Tibial artery (tissue), 4 donors: ENCODE measurements at regions not wholly inside any gene's neighbourhood (a gene's known extent, or its start where the extent isn't known, plus 50 kb on each side); places are given as distances from the start of the nearest gene placed in this dataset.

Experiments
- DNase-seq, 2 donors: peaks; one replicate each; pipeline ENCODE4 v3.0.0-alpha.2; 2019
- H3K27ac ChIP-seq, 2 donors: fragments of 200-600 bp; sonication (generic) in 1 of 2; 1 replicate in 1 of 2; 2 replicates in 1 of 2; pipeline ENCODE4 v1.5.1; 2018 to 2019; ENCODE audit warnings: mild to moderate bottlenecking in 1 of 2
- H3K27me3 ChIP-seq, 2 donors: fragments of 200-600 bp; sonication (generic) in 1 of 2; one replicate each; pipeline versions ENCODE4 v1.5.1 to v1.6.0; 2016 to 2019
- H3K36me3 ChIP-seq, 3 donors: fragments of 200-600 bp; sonication (generic) in 2 of 3; one replicate each; pipeline ENCODE4 v1.5.1; 2016 to 2019; ENCODE audit warnings: mild to moderate bottlenecking in 2 of 3
- H3K4me1 ChIP-seq, 4 donors: fragments of 200-600 bp; sonication (generic) in 2 of 4; 1 replicate in 3 of 4; 2 replicates in 1 of 4; pipeline ENCODE4 v1.5.1; 2016 to 2019
- H3K4me3 ChIP-seq, 2 donors: fragments of 200-600 bp; sonication (generic) in 1 of 2; 1 replicate in 1 of 2; 2 replicates in 1 of 2; pipeline ENCODE4 v1.5.1; 2018 to 2019; ENCODE audit warnings: mild to moderate bottlenecking in 2 of 2
- H3K9me3 ChIP-seq, 3 donors: fragments of 200-600 bp; sonication (generic) in 1 of 3; one replicate each; pipeline ENCODE4 v1.5.1; 2016 to 2019
- CTCF ChIP-seq, 2 experiments: fragments of 200-600 bp in 1 of 2; fragments of 450-650 bp in 1 of 2; IDR thresholded peaks; one replicate each; pipeline ENCODE4 v1.5.1; 2017 to 2019; ENCODE audit warnings: antibody characterized with exemption in 2 of 2, mild to moderate bottlenecking in 1 of 2, moderate library complexity in 1 of 2
- intact Hi-C: fragments of 100-400 bp; cut with DNase I; formaldehyde crosslinking; loops from one replicate; pipeline ENCODE4 v1.15.0; 2023; ENCODE audit warnings: low total_unique reads

- DNase-seq: no peak
Measured at GRCh38 chr2:150167711-150168110, 319.8 kb downstream of the RND3 start.

GRCh38 chr2:150166313-150167051 lies 321.0 kb downstream of the RND3 start:
- H3K36me3 ChIP-seq: no peaks in the 10 kb centered on the region
- no peak for TF ChIP-seq CTCF (IDR thresholded peaks at IDR 0.05)
- no peaks in the 10 kb centered on the region for H3K9me3 ChIP-seq
- H3K27ac ChIP-seq: peak overlapping the region; percentile 52 to 65
- H3K27me3 ChIP-seq: no peaks in the 10 kb centered on the region
- no peak overlapping the region for H3K4me3 ChIP-seq
- intact Hi-C loops: loop anchor here (5.0 kb wide), 1 partner anchor 316 kb away; no protein-coding TSS in a partner anchor
- DNase-seq: peak; percentile 36 to 79
- peaks cover 0 to 50% (median 37%) of the 10 kb centered on the region in 4 donors for H3K4me1 ChIP-seq

More at GRCh38 chr2:150167711-150168110, 319.8 kb downstream of the RND3 start:
- H3K4me3 ChIP-seq: no peak overlapping the region
- intact Hi-C loops: loop anchor here (5.0 kb wide), 1 partner anchor 315 kb away; no protein-coding TSS in a partner anchor
- no peaks in the 10 kb centered on the region for H3K36me3 ChIP-seq
- peaks cover 0 to 50% (median 37%) of the 10 kb centered on the region in 4 donors for H3K4me1 ChIP-seq
- no peaks in the 10 kb centered on the region for H3K27me3 ChIP-seq
- H3K27ac ChIP-seq: peak overlapping the region; percentile 56 to 69
- H3K9me3 ChIP-seq: no peaks in the 10 kb centered on the region
- TF ChIP-seq CTCF (IDR thresholded peaks at IDR 0.05): no peak

GRCh38 chr2:150165988-150166312 lies 321.5 kb downstream of the RND3 start:
- H3K27ac ChIP-seq: peak overlapping the region; percentile 52 to 65
- DNase-seq: no peak
- peaks cover 0 to 50% (median 37%) of the 10 kb centered on the region in 4 donors for H3K4me1 ChIP-seq
- no peaks in the 10 kb centered on the region for H3K36me3 ChIP-seq
- no peak for TF ChIP-seq CTCF (IDR thresholded peaks at IDR 0.05)
- no peak overlapping the region for H3K4me3 ChIP-seq
- intact Hi-C loops: loop anchor here (5.0 kb wide), 1 partner anchor 316 kb away; no protein-coding TSS in a partner anchor
- H3K9me3 ChIP-seq: no peaks in the 10 kb centered on the region
- H3K27me3 ChIP-seq: no peaks in the 10 kb centered on the region

DNA sequence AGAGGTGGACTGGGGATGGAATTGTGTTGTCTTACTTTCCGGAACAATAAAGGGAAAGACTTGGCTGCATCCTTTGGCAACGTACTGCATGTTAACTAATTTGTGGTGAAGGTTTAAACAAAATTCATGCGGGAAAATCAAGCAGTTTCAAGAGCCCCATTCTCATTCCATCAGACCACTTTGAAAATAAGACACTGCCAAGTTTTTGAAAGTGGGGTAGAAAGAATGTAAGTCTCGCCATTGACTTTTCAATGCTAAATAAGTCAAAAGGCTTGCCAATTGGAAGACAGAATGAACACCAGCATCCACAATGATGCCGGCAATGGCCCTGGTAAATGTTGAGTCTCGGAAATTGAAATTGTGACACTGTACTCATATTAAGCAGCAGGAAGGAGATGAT lies 322.0 kb downstream of the RND3 start:
- H3K4me1 ChIP-seq: peaks cover 0 to 50% (median 37%) of the 10 kb centered on the region in 4 donors
- H3K4me3 ChIP-seq: no peak overlapping the region
- DNase-seq: no peak
- H3K27me3 ChIP-seq: no peaks in the 10 kb centered on the region
- H3K9me3 ChIP-seq: no peaks in the 10 kb centered on the region
- intact Hi-C loops: loop anchor here (5.0 kb wide), 1 partner anchor 317 kb away; no protein-coding TSS in a partner anchor
- TF ChIP-seq CTCF (IDR thresholded peaks at IDR 0.05): no peak
- peak overlapping the region; percentile 52 to 65 for H3K27ac ChIP-seq
- no peaks in the 10 kb centered on the region for H3K36me3 ChIP-seq

- H3K36me3 ChIP-seq: no peaks in the 10 kb centered on the region
- no peak for TF ChIP-seq CTCF (IDR thresholded peaks at IDR 0.05)
- peaks cover 0 to 23% (median 13%) of the 10 kb centered on the region in 4 donors for H3K4me1 ChIP-seq
- H3K27me3 ChIP-seq: no peaks in the 10 kb centered on the region
- no peak overlapping the region for H3K27ac ChIP-seq
- no peaks in the 10 kb centered on the region for H3K9me3 ChIP-seq
- H3K4me3 ChIP-seq: no peak overlapping the region
- DNase-seq: no peak
- intact Hi-C loops: no loop called here
Measured at GRCh38 chr2:150162241-150162942, 325.1 kb downstream of the RND3 start.
